ENCODE measurements at regions not wholly inside any gene's neighbourhood (a gene's known extent, or its start where the extent isn't known, plus 50 kb on each side); places are given as distances from the start of the nearest gene placed in this dataset.

GRCh38 chr3:168544097-168544957 is 448.6 kb upstream of the GOLIM4 start:
- TF ChIP-seq, protein P1, sequence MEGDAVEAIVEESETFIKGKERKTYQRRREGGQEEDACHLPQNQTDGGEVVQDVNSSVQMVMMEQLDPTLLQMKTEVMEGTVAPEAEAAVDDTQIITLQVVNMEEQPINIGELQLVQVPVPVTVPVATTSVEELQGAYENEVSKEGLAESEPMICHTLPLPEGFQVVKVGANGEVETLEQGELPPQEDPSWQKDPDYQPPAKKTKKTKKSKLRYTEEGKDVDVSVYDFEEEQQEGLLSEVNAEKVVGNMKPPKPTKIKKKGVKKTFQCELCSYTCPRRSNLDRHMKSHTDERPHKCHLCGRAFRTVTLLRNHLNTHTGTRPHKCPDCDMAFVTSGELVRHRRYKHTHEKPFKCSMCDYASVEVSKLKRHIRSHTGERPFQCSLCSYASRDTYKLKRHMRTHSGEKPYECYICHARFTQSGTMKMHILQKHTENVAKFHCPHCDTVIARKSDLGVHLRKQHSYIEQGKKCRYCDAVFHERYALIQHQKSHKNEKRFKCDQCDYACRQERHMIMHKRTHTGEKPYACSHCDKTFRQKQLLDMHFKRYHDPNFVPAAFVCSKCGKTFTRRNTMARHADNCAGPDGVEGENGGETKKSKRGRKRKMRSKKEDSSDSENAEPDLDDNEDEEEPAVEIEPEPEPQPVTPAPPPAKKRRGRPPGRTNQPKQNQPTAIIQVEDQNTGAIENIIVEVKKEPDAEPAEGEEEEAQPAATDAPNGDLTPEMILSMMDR (IDR thresholded peaks at IDR 0.05; ENCODE audit: poor library complexity) = no peak
- no peak for TF ChIP-seq EZH2 (IDR thresholded peaks at IDR 0.05; ENCODE audit: borderline replicate concordance)
